HUES6 (cell line): ENCODE measurements at regions not wholly inside any gene's neighbourhood (a gene's known extent, or its start where the extent isn't known, plus 50 kb on each side); places are given as distances from the start of the nearest gene placed in this dataset.
"Not testable (repeated sequence)": the region's sequence is repeated elsewhere in the genome, so short reads cannot be mapped to it uniquely, and the experiment has no call there.

ENCODE experiments used
- H3K27ac ChIP-seq: 2 replicates; pipeline ENCODE4 v1.7.0; 2013; ENCODE audit warnings: low read depth, mild to moderate bottlenecking, low read length, inconsistent platforms
- H3K27me3 ChIP-seq: 2 replicates; pipeline ENCODE4 v1.6.1; 2013; ENCODE audit warnings: low read length; ENCODE audit not compliant: control insufficient read depth, insufficient read depth
- H3K36me3 ChIP-seq: 2 replicates; pipeline ENCODE4 v1.6.1; 2013; ENCODE audit warnings: low read length; ENCODE audit not compliant: control insufficient read depth, insufficient read depth
- H3K4me1 ChIP-seq: 2 replicates; pipeline ENCODE4 v1.6.1; 2013; ENCODE audit warnings: low read length; ENCODE audit not compliant: control insufficient read depth, insufficient read depth
- H3K4me3 ChIP-seq: 2 replicates; pipeline ENCODE4 v1.5.1; 2013; ENCODE audit warnings: low read depth, low read length
- H3K9ac ChIP-seq: one replicate; pipeline ENCODE4 v1.6.1; 2013; ENCODE audit warnings: mild to moderate bottlenecking, low read length
- H3K9me3 ChIP-seq: 2 replicates; pipeline ENCODE4 v1.6.1; 2013; ENCODE audit warnings: low read depth, low read length; ENCODE audit not compliant: control insufficient read depth, insufficient read depth

DNA sequence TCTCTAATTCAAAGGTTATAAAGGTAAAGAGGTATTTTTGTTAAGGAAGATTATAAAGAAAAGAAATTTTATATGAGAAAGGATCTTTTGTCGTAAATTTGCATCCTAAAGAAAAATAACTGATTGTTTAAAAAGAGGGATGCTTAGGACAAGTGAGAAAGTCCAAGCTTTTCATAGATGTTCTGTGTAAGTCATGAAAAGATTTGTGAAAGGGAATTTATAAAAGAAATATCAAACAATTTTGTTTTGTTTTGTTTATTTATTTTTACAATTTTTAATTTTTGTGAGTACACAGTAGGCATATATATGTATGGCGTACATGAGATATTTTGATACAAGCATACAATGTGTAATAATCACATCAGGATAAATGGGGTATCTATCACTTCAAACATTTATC lies 145.2 kb downstream of the ADSS2 start:
- Histone ChIP-seq H3K9ac (no peak overlapping the region), H3K27ac (no peak overlapping the region), H3K9me3 (peaks cover 39% of the 10 kb centered on the region), H3K4me1 (no peaks in the 10 kb centered on the region), H3K36me3 (no peaks in the 10 kb centered on the region), H3K27me3 (no peaks in the 10 kb centered on the region), H3K4me3 (no peak overlapping the region)

DNA sequence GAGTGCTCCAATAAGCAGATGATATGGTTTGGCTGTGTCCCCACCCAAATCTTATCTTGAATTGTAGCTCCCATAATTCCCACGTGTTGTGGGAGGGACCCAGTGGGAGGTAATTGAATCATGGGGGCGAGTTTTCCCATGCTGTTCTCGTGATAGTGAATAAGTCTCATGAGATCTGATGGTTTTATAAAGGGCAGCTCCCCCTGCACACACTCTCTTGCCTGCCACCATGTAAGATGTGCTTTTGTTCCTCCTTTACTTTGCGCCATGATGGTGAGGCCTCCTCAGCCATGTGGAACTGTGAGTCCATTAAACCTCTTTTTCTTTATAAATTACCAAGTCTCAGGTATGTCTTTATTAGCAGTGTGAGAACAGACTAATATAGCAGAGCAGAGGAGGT lies 142.5 kb downstream of the ADSS2 start:
- H3K36me3 ChIP-seq, H3K4me3 ChIP-seq, H3K4me1 ChIP-seq, H3K9ac ChIP-seq, H3K27me3 ChIP-seq, H3K27ac ChIP-seq: not testable (repeated sequence)
- peaks cover 39% of the 10 kb centered on the region for H3K9me3 ChIP-seq

DNA sequence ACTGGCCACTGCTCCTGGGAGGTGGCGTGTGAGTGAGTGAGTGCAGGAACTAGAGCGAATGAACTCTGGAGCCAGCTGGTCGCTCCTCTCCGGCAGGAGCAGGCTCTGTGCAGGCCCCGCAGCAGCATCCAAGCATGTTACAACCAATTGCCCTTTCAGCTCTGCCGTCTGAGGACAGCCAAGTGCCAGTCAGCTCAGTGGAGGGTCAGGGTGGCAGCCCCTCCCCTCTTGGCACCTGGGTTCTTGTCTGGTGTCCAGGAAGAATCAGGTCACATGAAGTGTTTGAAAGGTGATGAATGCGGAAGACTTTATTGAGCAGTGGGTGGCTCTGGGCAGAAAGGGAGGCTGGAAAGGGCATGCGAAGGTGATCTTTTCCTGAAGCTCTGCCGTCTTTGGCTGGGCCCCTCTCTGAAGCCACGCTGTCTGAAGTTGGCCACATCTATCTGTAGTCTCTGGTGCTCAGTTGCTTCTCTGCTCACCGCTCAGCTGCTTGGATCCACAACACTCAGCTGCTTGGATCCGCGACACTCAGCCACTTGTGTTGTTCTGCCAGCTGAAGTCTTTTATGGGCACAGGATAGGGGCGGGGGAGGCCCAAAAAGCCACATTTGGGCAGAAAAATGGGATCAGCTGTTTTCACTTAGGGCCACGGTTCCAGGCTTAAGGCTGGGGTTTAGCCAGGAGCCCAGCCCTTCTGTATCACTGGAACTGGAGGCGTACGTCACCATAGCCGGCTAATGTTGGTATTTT lies 139.8 kb downstream of the ADSS2 start:
- Histone ChIP-seq H3K4me3 (no peak overlapping the region), H3K4me1 (no peaks in the 10 kb centered on the region), H3K9me3 (peaks cover 20% of the 10 kb centered on the region), H3K36me3 (no peaks in the 10 kb centered on the region), H3K9ac (no peak overlapping the region), H3K27me3 (no peaks in the 10 kb centered on the region), H3K27ac (no peak overlapping the region)

DNA sequence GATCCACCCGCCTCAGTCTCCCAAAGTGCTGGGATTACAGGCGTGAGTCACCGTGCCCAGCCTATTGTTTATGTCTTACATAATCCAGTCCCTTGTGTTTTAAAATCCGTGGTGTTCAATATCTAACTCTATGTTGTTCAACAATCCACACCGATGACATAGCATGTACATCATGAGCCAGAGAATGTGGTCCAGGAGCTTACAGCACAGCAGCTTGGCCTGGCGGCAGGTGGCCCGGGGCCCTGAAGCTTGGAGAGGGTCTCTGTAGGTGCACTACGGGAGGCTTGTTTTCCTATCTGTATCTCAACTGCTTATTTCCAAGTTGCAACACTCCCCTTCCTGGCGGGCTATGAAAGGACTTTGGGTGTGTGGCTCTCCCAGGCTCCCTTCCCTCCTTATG lies 138.4 kb downstream of the ADSS2 start:
- no peaks in the 10 kb centered on the region for H3K4me1 ChIP-seq
- H3K4me3 ChIP-seq: no peak overlapping the region
- H3K27me3 ChIP-seq: no peaks in the 10 kb centered on the region
- no peak overlapping the region for H3K27ac ChIP-seq
- H3K9me3 ChIP-seq: peaks cover 7% of the 10 kb centered on the region
- H3K36me3 ChIP-seq: no peaks in the 10 kb centered on the region
- H3K9ac ChIP-seq: no peak overlapping the region

DNA sequence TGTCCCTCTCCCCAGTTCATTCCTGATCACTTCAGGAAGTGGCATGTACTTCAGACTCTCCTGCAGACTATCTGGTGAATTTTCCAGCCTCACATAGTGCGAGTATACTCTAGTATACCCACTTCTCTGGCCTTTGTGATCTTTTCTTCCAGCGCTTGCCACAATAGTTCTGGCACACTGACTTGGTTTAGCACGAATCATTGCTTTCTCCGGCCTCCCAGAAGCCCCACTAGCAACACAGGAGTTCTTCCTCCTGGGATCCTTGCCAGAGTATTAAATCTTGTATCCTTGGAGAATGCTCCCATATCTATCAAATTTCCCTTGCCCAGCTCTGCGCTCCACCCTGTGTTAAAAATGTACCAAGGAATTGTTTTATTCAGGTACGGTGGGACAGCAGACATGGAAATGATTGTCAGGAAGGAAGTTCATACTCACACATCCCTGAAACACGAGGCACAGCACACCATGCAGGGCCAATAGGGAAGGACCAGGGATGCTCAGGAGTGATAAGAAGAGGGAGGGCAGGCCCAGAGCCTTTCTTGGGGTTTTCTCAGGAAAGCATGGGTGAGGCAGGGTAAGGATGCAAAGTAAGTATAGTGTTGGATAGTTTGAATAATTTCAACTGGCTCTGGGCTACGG lies 136.7 kb downstream of the ADSS2 start:
- Histone ChIP-seq H3K36me3 (no peaks in the 10 kb centered on the region), H3K9me3 (no peaks in the 10 kb centered on the region), H3K4me3 (no peak overlapping the region), H3K4me1 (no peaks in the 10 kb centered on the region), H3K9ac (no peak overlapping the region), H3K27ac (no peak overlapping the region), H3K27me3 (no peaks in the 10 kb centered on the region)

DNA sequence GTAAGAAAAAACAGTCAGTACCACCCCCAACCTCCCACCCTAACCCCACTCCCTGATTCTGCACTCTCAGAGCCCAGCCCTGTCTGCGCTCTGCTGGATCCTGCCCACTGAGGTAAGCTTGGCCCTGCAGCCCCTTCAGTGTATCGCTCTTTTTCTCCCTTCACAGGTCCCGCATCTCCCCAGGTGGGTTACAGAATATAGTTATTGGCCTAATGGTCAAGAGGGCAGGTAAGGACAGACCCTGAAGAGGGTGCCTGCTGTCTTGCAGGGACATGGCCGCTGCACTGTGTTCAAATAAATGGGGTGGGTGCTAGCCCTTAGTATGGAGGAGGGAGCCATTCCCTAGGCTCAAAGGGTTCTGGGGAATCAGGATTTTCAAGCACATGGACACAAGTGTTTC lies 135.7 kb downstream of the ADSS2 start:
- Histone ChIP-seq H3K27me3 (no peaks in the 10 kb centered on the region), H3K27ac (no peak overlapping the region), H3K9me3 (no peaks in the 10 kb centered on the region), H3K4me3 (no peak overlapping the region), H3K4me1 (no peaks in the 10 kb centered on the region), H3K36me3 (no peaks in the 10 kb centered on the region), H3K9ac (no peak overlapping the region)

DNA sequence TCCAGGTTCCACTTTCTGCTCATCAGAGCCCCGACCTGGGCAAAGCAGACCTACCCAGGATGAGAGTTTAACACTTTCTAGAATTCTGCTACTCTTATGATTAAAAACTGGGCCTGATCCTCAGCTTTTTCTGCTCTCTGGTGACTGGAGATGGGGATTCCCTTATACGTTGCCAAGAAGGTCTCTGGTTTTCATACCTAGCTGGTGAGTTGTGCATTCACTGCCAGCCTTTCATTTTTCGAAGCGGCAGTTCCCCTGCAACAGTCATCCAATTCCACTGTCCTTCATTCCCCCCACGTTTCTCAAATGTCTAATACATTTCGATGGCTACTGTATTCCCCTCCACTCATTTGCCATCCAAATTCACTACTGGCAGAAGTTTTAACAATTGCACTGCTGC lies 135.3 kb downstream of the ADSS2 start:
- Histone ChIP-seq H3K36me3 (no peaks in the 10 kb centered on the region), H3K4me3 (no peak overlapping the region), H3K9me3 (no peaks in the 10 kb centered on the region; the same call in 1 of the 2 replicates), H3K9ac (no peak overlapping the region), H3K27me3 (no peaks in the 10 kb centered on the region), H3K27ac (no peak overlapping the region), H3K4me1 (no peaks in the 10 kb centered on the region)

DNA sequence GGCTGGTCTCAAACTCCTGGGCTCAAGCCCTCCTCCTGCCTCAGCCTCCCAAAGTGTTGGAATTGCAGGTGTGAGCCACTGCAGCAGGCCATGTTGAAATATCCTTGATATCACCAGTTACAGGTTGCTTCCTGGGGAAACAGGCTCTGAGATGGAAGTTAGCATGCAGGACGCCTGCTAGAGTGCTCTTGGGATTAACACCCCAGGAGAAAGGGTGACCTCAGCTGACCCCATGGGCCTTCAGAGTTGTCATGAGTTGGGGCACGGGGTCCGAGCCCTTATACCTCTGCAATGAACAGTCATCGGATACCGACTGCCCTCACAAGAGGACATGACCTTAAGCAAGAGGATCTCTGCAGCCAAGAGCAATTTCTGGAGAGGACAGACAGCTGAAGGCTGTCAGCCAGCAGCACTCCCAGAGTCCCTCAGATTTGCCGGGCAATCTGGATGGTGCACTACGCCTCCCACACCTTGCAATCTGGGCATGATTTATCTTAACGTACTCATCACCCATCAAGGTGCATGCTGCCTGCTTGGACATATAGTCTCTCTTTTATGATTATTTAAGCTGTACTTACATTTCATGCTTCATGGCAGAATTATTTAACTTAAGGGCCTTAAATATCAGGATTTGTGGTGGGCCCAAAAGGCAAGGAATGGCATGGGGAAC lies 134.6 kb downstream of the ADSS2 start:
- H3K27ac ChIP-seq: no peak overlapping the region
- no peaks in the 10 kb centered on the region for H3K4me1 ChIP-seq
- no peak overlapping the region for H3K9ac ChIP-seq
- no peaks in the 10 kb centered on the region for H3K27me3 ChIP-seq
- H3K4me3 ChIP-seq: no peak overlapping the region
- H3K9me3 ChIP-seq: peaks cover under 1% of the 10 kb centered on the region; the same call in 1 of the 2 replicates
- H3K36me3 ChIP-seq: no peaks in the 10 kb centered on the region

DNA sequence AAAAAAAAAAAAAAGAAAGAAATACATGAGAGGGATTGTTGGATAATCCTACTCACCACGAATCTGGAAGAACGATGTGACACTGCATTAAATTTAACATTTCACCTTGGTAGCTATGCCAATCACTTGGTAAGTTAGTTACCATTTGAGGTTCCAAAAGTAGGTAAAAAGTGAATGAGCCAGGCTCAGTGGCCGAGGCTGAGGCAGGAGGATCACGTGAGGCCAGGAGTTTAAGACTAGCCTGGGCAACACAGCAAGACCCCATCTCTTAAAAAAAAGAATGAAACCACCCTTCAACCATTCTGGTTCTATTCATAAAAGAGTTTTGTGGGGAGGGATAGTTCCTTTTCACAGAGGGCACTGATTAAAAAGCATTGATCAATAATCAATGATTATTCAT lies 133.6 kb downstream of the ADSS2 start:
- H3K36me3 ChIP-seq: no peaks in the 10 kb centered on the region
- H3K27me3 ChIP-seq: no peaks in the 10 kb centered on the region
- peaks cover 7% of the 10 kb centered on the region for H3K4me1 ChIP-seq
- peaks cover 5% of the 10 kb centered on the region; the same call in 1 of the 2 replicates for H3K9me3 ChIP-seq
- no peak overlapping the region for H3K4me3 ChIP-seq
- H3K9ac ChIP-seq: no peak overlapping the region
- H3K27ac ChIP-seq: no peak overlapping the region

DNA sequence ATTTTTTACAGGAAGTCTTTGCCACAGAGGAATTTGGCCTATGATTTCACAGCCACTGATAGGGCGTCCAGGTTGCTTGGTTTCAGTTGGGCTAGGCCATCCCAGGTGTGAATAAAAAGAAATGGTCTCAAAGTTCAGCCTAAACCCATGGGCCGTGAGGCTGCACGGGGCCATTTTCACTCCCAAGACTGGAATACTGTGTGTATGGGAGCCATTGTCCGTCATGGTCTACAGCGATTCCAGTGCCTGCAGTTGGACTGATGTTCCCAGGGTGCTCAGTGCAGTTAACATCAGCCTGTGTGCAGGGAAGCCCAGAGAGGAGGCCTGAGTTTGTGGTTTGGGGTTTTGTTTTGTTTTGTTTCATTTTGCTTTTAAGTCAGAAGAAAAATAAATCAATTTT lies 133.2 kb downstream of the ADSS2 start:
- Histone ChIP-seq H3K4me3 (no peak overlapping the region), H3K4me1 (peaks cover 11% of the 10 kb centered on the region), H3K9ac (no peak overlapping the region), H3K27ac (no peak overlapping the region), H3K36me3 (no peaks in the 10 kb centered on the region), H3K27me3 (no peaks in the 10 kb centered on the region), H3K9me3 (peaks cover 5% of the 10 kb centered on the region; the same call in 1 of the 2 replicates)
